ENCODE measurements at regions not wholly inside any gene's neighbourhood (a gene's known extent, or its start where the extent isn't known, plus 50 kb on each side); places are given as distances from the start of the nearest gene placed in this dataset.

- TF ChIP-seq EZH2phosphoT487 (IDR thresholded peaks at IDR 0.05; ENCODE audit: insufficient read depth, low read depth) (no peak), EZH2 (IDR thresholded peaks at IDR 0.05; ENCODE audit: insufficient read depth, poor library complexity, severe bottlenecking) (no peak)
Measured at GRCh38 chr5:60141119-60141518, 247.6 kb upstream of the PDE4D start.

Measured in GM23248 (cell line).